ENCODE measurements at regions not wholly inside any gene's neighbourhood (a gene's known extent, or its start where the extent isn't known, plus 50 kb on each side); places are given as distances from the start of the nearest gene placed in this dataset.

DNA sequence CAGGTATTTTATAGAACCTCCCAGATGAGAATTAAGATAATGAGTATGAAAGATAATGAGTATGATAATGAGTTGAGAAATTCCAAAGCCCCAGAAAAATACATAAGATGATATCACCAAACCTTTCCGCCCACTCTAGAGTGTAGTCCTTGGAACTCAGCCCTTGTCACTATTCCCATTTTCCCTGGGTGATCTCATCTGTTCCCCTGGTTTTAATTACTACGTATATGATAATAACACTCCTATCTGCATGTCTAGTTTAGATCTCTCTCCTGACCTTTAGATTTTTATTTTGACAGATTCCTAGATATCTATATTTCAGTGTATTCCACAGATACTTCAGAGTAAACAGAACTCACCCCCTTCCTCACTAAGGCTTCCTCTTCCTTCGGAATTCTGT, 51.0 kb upstream of the ASIP start:
- Histone ChIP-seq H3K4me1 (peaks cover 5% of the 10 kb centered on the region), H3K36me3 (ENCODE audit: insufficient read depth in 1 of 2, low read depth in 1 of 2) (no peaks in the 10 kb centered on the region), H3K27ac (no peak overlapping the region), H3K9me3 (no peaks in the 10 kb centered on the region), H3K27me3 (ENCODE audit: insufficient read depth in 3 of 3, low read length in 2 of 3) (peaks cover 0 to 3% (median 2%) of the 10 kb centered on the region in 3 donors), H3K4me3 (no peak overlapping the region)
- 38 to 44% (median 43%) methylated on average over 3 of the region's 3 CpGs for WGBS, 3 donors
- no peak for DNase-seq
- ATAC-seq, result no peak
- intact Hi-C loops (cut with DNase I), result loop anchor here in 1 of 2 donors (10.0 kb wide), 2 partner anchors 75 to 335 kb away; no protein-coding TSS in a partner anchor
- no peak for TF ChIP-seq CTCF (IDR thresholded peaks at IDR 0.05)

- H3K4me1 ChIP-seq, result peaks cover 5% of the 10 kb centered on the region
- H3K4me3 ChIP-seq, result no peak overlapping the region
- WGBS, 3 donors, result 9 to 18% (median 11%) methylated on average over 3 of the region's 3 CpGs
- ATAC-seq (peak; percentile 89 to 96 (median 90)), DNase-seq (peak; percentile 51 to 75)
- intact Hi-C loops (cut with DNase I), result loop anchor here in 1 of 2 donors (10.0 kb wide), 2 partner anchors 74 to 334 kb away; no protein-coding TSS in a partner anchor
- H3K9me3 ChIP-seq, result no peaks in the 10 kb centered on the region
- H3K36me3 ChIP-seq (ENCODE audit: insufficient read depth in 1 of 2, low read depth in 1 of 2), result no peaks in the 10 kb centered on the region
- H3K27me3 ChIP-seq (ENCODE audit: insufficient read depth in 3 of 3, low read length in 2 of 3), result peaks cover 0 to 3% (median 2%) of the 10 kb centered on the region in 3 donors
- TF ChIP-seq CTCF (IDR thresholded peaks at IDR 0.05), result peak; percentile 71
- H3K27ac ChIP-seq, result no peak overlapping the region
Measured at GRCh38 chr20:34190679-34191090, 50.5 kb upstream of the ASIP start.
